GM12865 (cell line): ENCODE measurements at regions not wholly inside any gene's neighbourhood (a gene's known extent, or its start where the extent isn't known, plus 50 kb on each side); places are given as distances from the start of the nearest gene placed in this dataset.

ENCODE experiments used
- DNase-seq: peaks from one replicate; pipeline ENCODE4 v3.0.0; 2010; ENCODE audit warnings: low read depth
- H3K4me3 ChIP-seq: 2 replicates; pipeline ENCODE4 v1.5.1; 2011; ENCODE audit warnings: mild to moderate bottlenecking, low read depth, low read length, control low read depth
- CTCF ChIP-seq: IDR thresholded peaks from 2 replicates; pipeline ENCODE4 v1.5.1; 2011; ENCODE audit warnings: low read length, control low read depth, low read depth, inconsistent platforms; ENCODE audit not compliant: insufficient read depth; ENCODE audit errors: missing control alignments

GRCh38 chr2:128691526-128691925 is 372.9 kb upstream of the HS6ST1 start:
- TF ChIP-seq CTCF, result no peak
- H3K4me3 ChIP-seq, result no peak overlapping the region

GRCh38 chr2:128692895-128693742 is 374.5 kb upstream of the HS6ST1 start:
- no peak for DNase-seq
- TF ChIP-seq CTCF, result no peak

More at GRCh38 chr2:128691526-128691925, 372.9 kb upstream of the HS6ST1 start:
- DNase-seq, result no peak

GRCh38 chr2:128693743-128694029 is 375.0 kb upstream of the HS6ST1 start:
- TF ChIP-seq CTCF, result no peak
- H3K4me3 ChIP-seq, result no peak overlapping the region
- DNase-seq, result no peak

More at GRCh38 chr2:128692895-128693742, 374.5 kb upstream of the HS6ST1 start:
- no peak overlapping the region for H3K4me3 ChIP-seq

GRCh38 chr2:128695646-128696220 is 377.1 kb upstream of the HS6ST1 start:
- no peak for TF ChIP-seq CTCF
- H3K4me3 ChIP-seq, result no peak overlapping the region
- DNase-seq, result no peak

- TF ChIP-seq CTCF, result no peak
- no peak for DNase-seq
- H3K4me3 ChIP-seq, result no peak overlapping the region
Measured at GRCh38 chr2:128696421-128696820, 377.8 kb upstream of the HS6ST1 start.

- no peak for TF ChIP-seq CTCF
- H3K4me3 ChIP-seq, result no peak overlapping the region
- DNase-seq, result no peak
Measured at GRCh38 chr2:128701418-128701817, 382.8 kb upstream of the HS6ST1 start.
